HTR-8/SVneo (cell line): ENCODE measurements at regions not wholly inside any gene's neighbourhood (a gene's known extent, or its start where the extent isn't known, plus 50 kb on each side); places are given as distances from the start of the nearest gene placed in this dataset.

ENCODE experiments used
- DNase-seq: peaks from one replicate; pipeline ENCODE4 v3.0.0; 2011; ENCODE audit warnings: low spot score, mixed read lengths; ENCODE audit not compliant: insufficient read length
- FAIRE-seq: peaks from 2 replicates; lab custom pipeline; 2011; peaks lifted over from hg19 to GRCh38; lab: Jason Lieb, UNC

DNA sequence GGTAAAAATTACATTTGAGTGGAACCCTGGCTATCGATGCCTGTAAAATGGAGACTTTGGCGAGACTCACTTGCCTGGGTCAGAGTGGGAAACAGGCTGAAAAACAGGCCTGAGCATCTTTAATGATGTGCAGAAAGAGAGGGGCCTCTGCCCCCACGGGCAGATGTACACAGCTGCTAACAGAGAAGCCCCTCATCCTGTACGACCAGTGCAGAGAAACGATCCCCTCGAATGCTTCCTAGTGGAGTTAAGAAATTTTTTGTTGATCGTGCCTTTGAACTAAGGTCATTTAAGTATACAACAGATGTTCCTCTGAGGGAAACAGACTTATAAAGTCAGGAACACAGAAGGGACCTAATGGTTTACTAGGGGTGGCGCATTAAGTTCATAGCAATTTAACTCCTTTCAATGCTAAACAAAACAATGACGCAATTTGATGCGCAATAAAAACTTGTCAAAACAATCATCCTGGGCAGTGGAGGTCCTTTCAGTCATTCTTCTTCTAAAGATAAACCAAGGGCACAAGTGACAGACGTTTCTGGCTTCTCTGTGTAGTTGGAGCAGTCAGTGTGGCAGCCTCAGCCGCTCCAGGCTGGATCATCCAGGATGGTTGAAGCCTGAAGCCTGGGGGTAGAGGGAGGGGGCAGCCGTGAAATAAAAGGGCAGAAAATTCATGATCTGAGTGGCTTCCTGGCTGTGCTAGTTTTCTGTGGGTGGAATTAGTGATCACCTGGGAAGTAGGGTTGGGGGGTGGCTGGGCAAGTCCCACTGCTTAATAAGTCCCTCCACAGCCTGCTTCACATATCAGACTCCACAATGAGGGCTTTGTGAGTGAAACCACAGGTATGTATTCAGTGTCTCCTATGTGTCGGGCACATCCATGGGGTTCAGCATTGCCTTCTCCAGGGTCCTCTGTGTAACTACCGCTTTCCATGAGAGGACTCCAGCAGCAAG is 50.8 kb upstream of the MRPS22 start:
- no peak for FAIRE-seq

DNA sequence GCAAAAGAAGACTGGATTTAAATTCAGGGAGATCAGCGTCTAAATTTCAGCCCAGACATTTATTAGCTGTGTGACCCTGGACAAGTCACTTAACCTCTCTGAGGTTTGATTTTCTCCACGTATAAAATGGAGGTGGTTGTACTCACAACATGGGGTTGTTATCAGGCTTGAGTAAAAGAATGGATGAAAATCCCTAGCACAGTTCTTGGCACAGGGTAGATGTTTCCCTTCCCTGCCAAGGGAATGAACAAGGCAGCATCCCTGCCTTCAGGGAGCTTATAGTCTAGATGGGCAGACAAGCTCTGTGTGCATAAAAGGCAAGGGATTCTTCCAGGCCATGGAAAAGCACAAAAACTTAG is 50.2 kb upstream of the MRPS22 start:
- FAIRE-seq (no peak), DNase-seq (no peak)

More for the DNA sequence above, 50.8 kb upstream of the MRPS22 start:
- DNase-seq = no peak
